Activated CD4-positive, alpha-beta memory T cell treated with anti-CD3 and anti-CD28 coated beads for 36 hours (primary cell): ENCODE measurements at regions not wholly inside any gene's neighbourhood (a gene's known extent, or its start where the extent isn't known, plus 50 kb on each side); places are given as distances from the start of the nearest gene placed in this dataset.

Experiments
- CTCF ChIA-PET: fragments of 350-600 bp; sonication (Branson Sonifier 250); formaldehyde crosslinking; loops from one replicate; lab custom pipeline; 2021; ENCODE audit warnings: antibody characterized with exemption, inconsistent platforms; lab: Charles Lee
- POLR2A ChIA-PET: fragments of 350-600 bp; sonication (Branson Sonifier 250); formaldehyde crosslinking; loops from one replicate; lab custom pipeline; 2021; ENCODE audit warnings: antibody characterized with exemption; lab: Charles Lee
- DNase-seq: peaks from one replicate; pipeline ENCODE4 v3.0.0-alpha.2; 2020
- H3K27ac Mint-ChIP-seq: one replicate; pipeline ENCODE4 v1.8.0; 2021; ENCODE audit warnings: mixed read lengths
- H3K27me3 Mint-ChIP-seq: one replicate; pipeline ENCODE4 v1.8.0; 2021; ENCODE audit warnings: mixed read lengths
- H3K36me3 Mint-ChIP-seq: one replicate; pipeline ENCODE4 v1.8.0; 2021; ENCODE audit warnings: mixed read lengths
- H3K4me1 Mint-ChIP-seq: one replicate; pipeline ENCODE4 v1.8.0; 2021; ENCODE audit warnings: low read depth, mixed read lengths
- H3K4me3 Mint-ChIP-seq: one replicate; pipeline ENCODE4 v1.8.0; 2021; ENCODE audit warnings: mild to moderate bottlenecking, mixed read lengths
- H3K9me3 Mint-ChIP-seq: one replicate; pipeline ENCODE4 v1.8.0; 2021; ENCODE audit warnings: mixed read lengths
- intact Hi-C: fragments of 100-400 bp; cut with micrococcal nuclease; formaldehyde crosslinking; loops from one replicate; pipeline ENCODE4 v1.15.1; 2023

DNA sequence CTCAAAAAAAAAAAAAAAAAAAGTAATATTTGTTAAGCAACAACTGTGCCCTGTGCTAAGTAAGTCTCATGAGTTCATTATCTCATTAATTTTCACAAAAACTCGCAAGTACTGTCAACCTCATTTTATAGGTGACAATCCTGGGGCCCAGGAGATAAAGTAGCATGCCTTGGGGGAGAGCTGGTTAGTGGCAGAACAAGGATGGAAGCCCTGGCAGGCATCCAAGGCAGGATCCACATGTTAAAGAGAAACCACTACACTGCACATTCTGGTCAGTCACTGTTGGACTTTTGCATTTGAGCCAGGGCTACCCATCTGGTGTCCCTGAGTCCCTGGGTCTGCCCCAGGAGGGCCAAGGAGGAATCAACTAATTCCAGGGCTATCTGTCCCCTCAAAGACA, 54.6 kb downstream of the ZFP36L2 start:
- Mint-ChIP-seq H3K27ac (peak overlapping the region; percentile 58), H3K9me3 (no peaks in the 10 kb centered on the region), H3K4me3 (peak overlapping the region; percentile 26), H3K27me3 (no peaks in the 10 kb centered on the region), H3K36me3 (no peaks in the 10 kb centered on the region), H3K4me1 (peaks cover 91% of the 10 kb centered on the region)
- CTCF ChIA-PET = interaction anchor here (2.5 to 15.7 kb wide), 4 partner anchors 11 to 313 kb away, joined by 7 to 269 read pairs (median 20); partner anchors contain the start of gene ZFP36L2
- DNase-seq = no peak
- POLR2A ChIA-PET = interaction anchor here (1.6 to 14.3 kb wide), 2 partner anchors 13 to 51 kb away, joined by 4 to 215 read pairs; partner anchors contain the start of gene ZFP36L2
- intact Hi-C loops = no loop called here

DNA sequence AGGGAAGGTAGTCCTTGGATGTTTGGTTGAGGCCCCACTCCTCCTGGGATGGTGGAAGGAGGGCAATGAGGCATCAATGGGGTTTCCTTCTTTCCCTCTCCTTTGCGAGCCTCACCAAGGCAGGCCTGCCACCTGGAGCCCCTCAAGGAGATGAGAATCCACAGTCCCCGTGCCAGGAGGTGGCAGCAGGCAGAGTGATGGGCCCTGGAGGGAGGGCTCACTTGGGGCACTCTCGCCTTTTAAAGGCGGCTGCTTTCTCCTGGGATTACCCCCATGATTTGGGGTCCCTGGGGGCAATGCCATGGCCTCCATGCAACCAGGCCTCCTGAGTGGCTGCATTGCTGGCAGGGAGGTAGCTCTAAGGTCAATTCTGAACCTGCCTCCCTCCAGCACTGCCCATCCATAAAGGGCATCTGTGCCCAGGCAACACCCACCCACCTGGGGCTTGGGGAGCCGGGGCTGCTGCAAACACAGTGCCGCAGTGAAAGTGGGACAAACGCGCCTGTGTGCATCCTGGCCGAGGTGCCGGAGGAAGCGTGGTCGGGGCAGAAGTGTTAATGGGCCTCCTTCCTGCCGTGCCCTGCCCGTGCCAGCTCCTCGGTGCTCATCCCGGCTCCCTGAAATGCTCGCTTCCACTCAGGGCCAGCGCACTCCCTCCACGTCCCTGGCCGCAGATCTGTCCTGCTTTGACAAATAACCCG, 55.9 kb downstream of the ZFP36L2 start:
- POLR2A ChIA-PET = interaction anchor here (1.2 to 14.3 kb wide), 4 partner anchors 12 to 360 kb away, joined by 3 to 215 read pairs (median 10); partner anchors contain the start of gene ZFP36L2
- no peaks in the 10 kb centered on the region for H3K9me3 Mint-ChIP-seq
- DNase-seq = peak; percentile 51
- intact Hi-C loops = loop anchor here (1.0 kb wide), 1 partner anchor 59 kb away; no protein-coding TSS in a partner anchor
- peaks cover 83% of the 10 kb centered on the region for H3K4me1 Mint-ChIP-seq
- CTCF ChIA-PET = interaction anchor here (0.6 to 15.7 kb wide), 19 partner anchors 10 to 371 kb away, joined by 3 to 269 read pairs (median 5); partner anchors contain the start of gene ZFP36L2
- H3K27ac Mint-ChIP-seq = peak overlapping the region; percentile 85
- H3K36me3 Mint-ChIP-seq = no peaks in the 10 kb centered on the region
- peak overlapping the region; percentile 56 for H3K4me3 Mint-ChIP-seq
- H3K27me3 Mint-ChIP-seq = no peaks in the 10 kb centered on the region

DNA sequence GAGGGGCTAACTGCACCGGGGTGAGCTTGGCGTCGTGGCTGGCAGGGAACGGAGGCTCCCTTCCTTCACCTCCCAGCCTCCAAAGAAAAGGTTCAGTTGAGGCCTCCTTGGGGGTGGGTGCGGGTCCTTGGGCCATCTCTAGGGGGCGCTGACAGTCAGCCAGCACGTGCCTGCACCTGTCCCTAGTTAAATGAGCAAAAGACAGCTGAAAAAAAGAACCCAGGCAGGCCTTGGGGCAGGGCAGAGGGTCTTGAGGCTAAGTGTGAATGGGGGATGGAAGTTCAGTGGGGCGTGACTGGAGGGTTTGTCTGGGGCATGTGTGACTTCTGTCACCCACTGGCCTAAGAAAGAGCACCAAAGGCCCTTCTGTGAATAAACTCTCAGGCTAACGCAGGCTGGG, 56.4 kb downstream of the ZFP36L2 start:
- no peaks in the 10 kb centered on the region for H3K27me3 Mint-ChIP-seq
- H3K36me3 Mint-ChIP-seq = no peaks in the 10 kb centered on the region
- H3K4me1 Mint-ChIP-seq = peaks cover 81% of the 10 kb centered on the region
- peak overlapping the region; percentile 43 for H3K4me3 Mint-ChIP-seq
- DNase-seq = peak; percentile 88
- no peaks in the 10 kb centered on the region for H3K9me3 Mint-ChIP-seq
- POLR2A ChIA-PET = interaction anchor here (1.2 to 14.3 kb wide), 4 partner anchors 11 to 360 kb away, joined by 3 to 215 read pairs (median 10); partner anchors contain the start of gene ZFP36L2
- intact Hi-C loops = loop anchor here (1.0 kb wide), 1 partner anchor 59 kb away; no protein-coding TSS in a partner anchor
- CTCF ChIA-PET = interaction anchor here (0.6 to 15.7 kb wide), 22 partner anchors 9 to 371 kb away, joined by 3 to 269 read pairs (median 4); partner anchors contain the start of gene ZFP36L2
- peak overlapping the region; percentile 85 for H3K27ac Mint-ChIP-seq

DNA sequence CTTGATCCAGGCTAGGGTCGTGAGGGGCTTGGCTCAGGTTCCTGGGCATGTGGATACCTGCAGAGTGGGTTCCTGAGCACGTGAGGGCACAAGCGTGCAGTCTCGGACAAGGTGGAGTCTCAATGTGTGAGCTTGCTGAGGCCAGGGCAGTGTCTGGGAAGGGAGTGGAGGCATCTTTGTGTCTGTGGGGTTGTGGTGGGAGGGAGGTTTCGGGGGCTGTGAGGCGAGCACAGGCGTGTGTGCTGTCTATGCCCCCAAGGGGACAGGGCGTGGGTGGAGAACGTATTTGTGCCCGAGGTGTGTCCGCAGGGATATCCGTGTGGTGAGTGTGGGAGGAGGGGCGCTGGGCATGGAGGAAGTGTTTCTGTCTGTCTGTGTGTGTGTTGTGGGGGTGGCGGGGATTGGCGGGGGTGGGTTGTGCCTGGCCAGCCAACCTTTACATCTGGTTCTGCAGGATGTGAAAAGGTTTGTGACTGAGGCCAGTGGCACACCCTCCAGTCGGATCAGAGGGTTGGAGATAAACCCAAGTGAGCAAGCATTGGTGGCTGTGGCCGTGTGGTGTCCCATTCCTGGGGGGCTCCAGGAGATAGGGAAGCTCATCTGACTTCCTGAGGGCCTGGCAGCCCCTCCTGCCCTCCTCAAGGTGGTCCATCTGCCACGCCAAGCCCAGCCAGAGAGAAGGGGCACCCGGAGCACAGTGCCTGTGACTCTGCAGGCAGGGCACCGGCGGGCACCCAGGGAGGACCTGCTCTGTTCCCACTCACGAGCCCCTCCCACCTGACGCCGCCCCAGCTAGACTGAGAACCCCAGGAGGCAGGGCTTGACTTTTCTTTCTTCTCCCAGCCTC, 57.1 kb downstream of the ZFP36L2 start:
- peak; percentile 50 for DNase-seq
- intact Hi-C loops = no loop called here
- peak overlapping the region; percentile 58 for H3K4me3 Mint-ChIP-seq
- H3K36me3 Mint-ChIP-seq = no peaks in the 10 kb centered on the region
- POLR2A ChIA-PET = interaction anchor here (1.2 to 14.3 kb wide), 4 partner anchors 10 to 359 kb away, joined by 3 to 215 read pairs (median 8); partner anchors contain the start of gene ZFP36L2
- H3K9me3 Mint-ChIP-seq = no peaks in the 10 kb centered on the region
- peak overlapping the region; percentile 87 for H3K27ac Mint-ChIP-seq
- H3K4me1 Mint-ChIP-seq = peaks cover 75% of the 10 kb centered on the region
- CTCF ChIA-PET = interaction anchor here (0.7 to 15.7 kb wide), 18 partner anchors 9 to 372 kb away, joined by 3 to 269 read pairs (median 6); partner anchors contain the start of gene ZFP36L2
- H3K27me3 Mint-ChIP-seq = no peaks in the 10 kb centered on the region

DNA sequence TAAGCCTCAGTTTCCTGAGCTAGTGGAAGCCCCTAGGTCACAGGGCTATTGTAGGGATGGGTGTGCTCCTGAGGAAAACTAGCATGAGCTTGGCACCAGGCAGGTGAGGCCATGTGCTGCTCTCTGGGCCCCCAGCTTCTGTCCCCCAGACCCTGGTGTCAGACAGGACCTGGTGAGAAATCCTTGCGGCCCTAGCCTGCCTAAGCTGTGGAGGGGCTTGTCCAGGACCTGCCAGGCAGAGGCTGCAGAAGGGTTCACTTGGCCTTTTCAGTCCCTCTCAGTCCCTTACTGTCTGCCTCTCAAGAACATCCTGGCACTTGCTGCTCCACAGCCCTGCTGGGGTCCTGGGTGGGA, 58.4 kb downstream of the ZFP36L2 start:
- peak overlapping the region; percentile 87 for H3K27ac Mint-ChIP-seq
- intact Hi-C loops = loop anchor here (1.0 kb wide), 1 partner anchor 9 kb away; no protein-coding TSS in a partner anchor
- H3K4me1 Mint-ChIP-seq = peaks cover 68% of the 10 kb centered on the region
- no peaks in the 10 kb centered on the region for H3K9me3 Mint-ChIP-seq
- no peak overlapping the region for H3K4me3 Mint-ChIP-seq
- ChIA-PET POLR2A (interaction anchor here (14.3 kb wide), 1 partner anchor 55 kb away, joined by 215 read pairs; the partner anchor contains the start of gene ZFP36L2), CTCF (interaction anchor here (1.0 to 15.7 kb wide), 7 partner anchors 11 to 56 kb away, joined by 3 to 269 read pairs (median 9); partner anchors contain the start of gene ZFP36L2)
- H3K36me3 Mint-ChIP-seq = no peaks in the 10 kb centered on the region
- DNase-seq = no peak
- H3K27me3 Mint-ChIP-seq = no peaks in the 10 kb centered on the region

- no peak for DNase-seq
- intact Hi-C loops = no loop called here
- POLR2A ChIA-PET = interaction anchor here (14.3 kb wide), 1 partner anchor 57 kb away, joined by 215 read pairs; the partner anchor contains the start of gene ZFP36L2
- CTCF ChIA-PET = interaction anchor here (1.5 to 15.7 kb wide), 3 partner anchors 9 to 58 kb away, joined by 3 to 269 read pairs (median 4); partner anchors contain the start of gene ZFP36L2
- Mint-ChIP-seq H3K9me3 (no peaks in the 10 kb centered on the region), H3K27me3 (no peaks in the 10 kb centered on the region), H3K27ac (peak overlapping the region; percentile 11), H3K4me3 (no peak overlapping the region), H3K36me3 (no peaks in the 10 kb centered on the region), H3K4me1 (peaks cover 61% of the 10 kb centered on the region)
Measured at GRCh38 chr2:43165378-43166069, 60.9 kb downstream of the ZFP36L2 start.

GRCh38 chr2:43164686-43165085, 61.7 kb downstream of the ZFP36L2 start:
- no peak for DNase-seq
- ChIA-PET CTCF (interaction anchor here (0.7 to 15.7 kb wide), 3 partner anchors 9 to 59 kb away, joined by 3 to 269 read pairs (median 4); partner anchors contain the start of gene ZFP36L2), POLR2A (interaction anchor here (1.0 kb wide), 1 partner anchor 11 kb away, joined by 3 read pairs; no protein-coding TSS in a partner anchor)
- intact Hi-C loops = no loop called here
- H3K4me1 Mint-ChIP-seq = peaks cover 61% of the 10 kb centered on the region
- no peak overlapping the region for H3K4me3 Mint-ChIP-seq
- no peaks in the 10 kb centered on the region for H3K36me3 Mint-ChIP-seq
- no peaks in the 10 kb centered on the region for H3K9me3 Mint-ChIP-seq
- H3K27ac Mint-ChIP-seq = peak overlapping the region; percentile 11
- no peaks in the 10 kb centered on the region for H3K27me3 Mint-ChIP-seq

- H3K27ac Mint-ChIP-seq = no peak overlapping the region
- H3K27me3 Mint-ChIP-seq = no peaks in the 10 kb centered on the region
- POLR2A ChIA-PET = interaction anchor here (1.0 kb wide), 1 partner anchor 12 kb away, joined by 3 read pairs; no protein-coding TSS in a partner anchor
- CTCF ChIA-PET = interaction anchor here (0.7 to 15.7 kb wide), 2 partner anchors 52 to 60 kb away, joined by 4 to 269 read pairs; partner anchors contain the start of gene ZFP36L2
- no peak for DNase-seq
- H3K9me3 Mint-ChIP-seq = no peaks in the 10 kb centered on the region
- peaks cover 61% of the 10 kb centered on the region for H3K4me1 Mint-ChIP-seq
- H3K36me3 Mint-ChIP-seq = no peaks in the 10 kb centered on the region
- no peak overlapping the region for H3K4me3 Mint-ChIP-seq
- intact Hi-C loops = no loop called here
Measured at GRCh38 chr2:43163584-43164270, 62.7 kb downstream of the ZFP36L2 start.

DNA sequence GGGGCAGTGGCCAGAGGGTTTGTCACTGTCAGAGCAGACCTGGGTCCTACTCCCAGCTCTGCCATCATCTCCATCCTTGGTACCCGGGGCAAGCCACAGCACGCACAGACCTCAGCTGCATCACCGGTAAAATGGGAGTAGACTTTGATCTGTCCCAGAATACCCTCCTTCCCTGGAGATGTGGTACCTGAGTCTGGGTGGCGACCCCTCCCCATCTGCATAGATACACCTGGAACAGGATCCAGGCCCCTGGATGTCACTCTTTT, 64.0 kb downstream of the ZFP36L2 start:
- DNase-seq = no peak
- H3K4me3 Mint-ChIP-seq = no peak overlapping the region
- H3K36me3 Mint-ChIP-seq = no peaks in the 10 kb centered on the region
- intact Hi-C loops = no loop called here
- no peaks in the 10 kb centered on the region for H3K27me3 Mint-ChIP-seq
- no peak overlapping the region for H3K27ac Mint-ChIP-seq
- ChIA-PET POLR2A (interaction anchor here (0.6 to 1.4 kb wide), 2 partner anchors 12 to 66 kb away, joined by 3 read pairs; no protein-coding TSS in a partner anchor), CTCF (interaction anchor here (1.4 kb wide), 1 partner anchor 67 kb away, joined by 4 read pairs; no protein-coding TSS in a partner anchor)
- H3K4me1 Mint-ChIP-seq = peaks cover 59% of the 10 kb centered on the region
- H3K9me3 Mint-ChIP-seq = no peaks in the 10 kb centered on the region
